SU-DHL-6 (cell line): ENCODE measurements at regions not wholly inside any gene's neighbourhood (a gene's known extent, or its start where the extent isn't known, plus 50 kb on each side); places are given as distances from the start of the nearest gene placed in this dataset.

ENCODE experiments used
- EZH2phosphoT487 ChIP-seq: fragments of 200-600 bp; sonication (generic), shearing (Covaris generic); conservative IDR thresholded peaks from 2 replicates; pipeline ENCODE4 v1.6.1; 2018; ENCODE audit warnings: mild to moderate bottlenecking, antibody characterized with exemption, low read length, moderate library complexity, mixed read lengths
- TF ChIP-seq, protein P1 (sequence below): fragments of 200-600 bp; sonication (generic); IDR thresholded peaks from one replicate; pipeline ENCODE4 v1.5.1; 2017; ENCODE audit warnings: antibody characterized with exemption, mild to moderate bottlenecking, low read length, moderate library complexity; ENCODE audit not compliant: insufficient read depth, poor library complexity, severe bottlenecking

DNA sequence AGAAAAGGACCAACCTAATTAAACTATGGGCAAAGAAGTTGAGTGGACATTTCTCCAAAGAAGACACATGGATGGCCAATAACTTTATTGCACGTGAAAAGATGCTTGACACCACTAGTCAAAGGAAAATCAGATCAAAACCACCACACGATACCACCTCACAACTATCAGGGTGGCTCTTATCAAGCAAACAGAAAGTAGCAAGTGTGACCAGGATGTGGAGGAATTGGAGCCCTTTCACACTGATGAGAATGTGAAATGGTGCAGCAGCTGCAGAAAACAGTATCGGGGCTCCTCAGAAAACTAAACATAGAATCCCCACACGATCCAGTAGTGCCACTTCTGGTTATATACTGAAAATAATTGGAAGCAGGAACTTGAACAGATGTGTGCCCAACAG, 72.2 kb upstream of the ALKAL2 start:
- TF ChIP-seq, protein P1, sequence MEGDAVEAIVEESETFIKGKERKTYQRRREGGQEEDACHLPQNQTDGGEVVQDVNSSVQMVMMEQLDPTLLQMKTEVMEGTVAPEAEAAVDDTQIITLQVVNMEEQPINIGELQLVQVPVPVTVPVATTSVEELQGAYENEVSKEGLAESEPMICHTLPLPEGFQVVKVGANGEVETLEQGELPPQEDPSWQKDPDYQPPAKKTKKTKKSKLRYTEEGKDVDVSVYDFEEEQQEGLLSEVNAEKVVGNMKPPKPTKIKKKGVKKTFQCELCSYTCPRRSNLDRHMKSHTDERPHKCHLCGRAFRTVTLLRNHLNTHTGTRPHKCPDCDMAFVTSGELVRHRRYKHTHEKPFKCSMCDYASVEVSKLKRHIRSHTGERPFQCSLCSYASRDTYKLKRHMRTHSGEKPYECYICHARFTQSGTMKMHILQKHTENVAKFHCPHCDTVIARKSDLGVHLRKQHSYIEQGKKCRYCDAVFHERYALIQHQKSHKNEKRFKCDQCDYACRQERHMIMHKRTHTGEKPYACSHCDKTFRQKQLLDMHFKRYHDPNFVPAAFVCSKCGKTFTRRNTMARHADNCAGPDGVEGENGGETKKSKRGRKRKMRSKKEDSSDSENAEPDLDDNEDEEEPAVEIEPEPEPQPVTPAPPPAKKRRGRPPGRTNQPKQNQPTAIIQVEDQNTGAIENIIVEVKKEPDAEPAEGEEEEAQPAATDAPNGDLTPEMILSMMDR: no peak
- no peak for TF ChIP-seq EZH2phosphoT487
